Stomach smooth muscle (tissue), 2 donors: ENCODE measurements at regions not wholly inside any gene's neighbourhood (a gene's known extent, or its start where the extent isn't known, plus 50 kb on each side); places are given as distances from the start of the nearest gene placed in this dataset.

ENCODE experiments used
- H3K27ac ChIP-seq: one replicate; pipeline ENCODE4 v1.7.0; 2013; ENCODE audit warnings: mild to moderate bottlenecking, low read length, inconsistent platforms
- H3K27me3 ChIP-seq, 2 donors: one replicate each; pipeline ENCODE4 v1.7.0; 2013; ENCODE audit warnings: low read length in 2 of 2; ENCODE audit not compliant: insufficient read depth in 2 of 2, control insufficient read depth in 1 of 2
- H3K36me3 ChIP-seq, 2 donors: one replicate each; pipeline ENCODE4 v1.7.0; 2013; ENCODE audit warnings: low read length in 2 of 2; ENCODE audit not compliant: control insufficient read depth in 2 of 2, insufficient read depth in 2 of 2
- H3K4me1 ChIP-seq: one replicate; pipeline ENCODE4 v1.7.0; 2013; ENCODE audit warnings: low read length; ENCODE audit not compliant: control insufficient read depth, insufficient read depth
- H3K4me3 ChIP-seq, 2 donors: one replicate each; pipeline ENCODE4 v1.7.0; 2013; ENCODE audit warnings: low read length in 2 of 2
- H3K9ac ChIP-seq, 2 donors: one replicate each; pipeline ENCODE4 v1.7.0; 2013; ENCODE audit warnings: low read length in 2 of 2, mild to moderate bottlenecking in 1 of 2
- H3K9me3 ChIP-seq, 2 donors: one replicate each; pipeline ENCODE4 v1.7.0; 2013; ENCODE audit warnings: low read length in 2 of 2; ENCODE audit not compliant: control insufficient read depth in 2 of 2
- donor health status: healthy.
- donor health status: Pancreatic carcinoma.

DNA sequence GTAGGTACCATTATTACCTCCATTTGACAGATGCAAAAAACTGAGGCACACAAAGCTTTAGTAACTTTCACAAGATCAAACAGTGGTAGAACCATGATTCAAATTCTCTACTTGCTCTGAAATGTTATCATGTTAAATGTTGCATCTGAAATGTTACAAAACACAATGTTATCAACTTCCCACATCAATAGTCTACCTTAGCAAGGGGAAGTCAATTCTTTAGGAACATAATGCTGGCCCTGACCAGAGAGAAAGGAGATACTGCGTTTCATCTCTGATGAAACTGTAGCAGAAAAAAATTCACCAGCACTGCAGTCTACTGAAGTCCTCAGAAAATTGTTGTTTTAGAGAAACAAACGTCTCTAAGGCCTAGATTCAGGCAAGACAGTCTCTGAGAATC, 174.1 kb downstream of the SATB1 start:
- H3K27ac ChIP-seq, result no peak overlapping the region
- no peaks in the 10 kb centered on the region for H3K4me1 ChIP-seq
- no peaks in the 10 kb centered on the region for H3K9me3 ChIP-seq
- no peak overlapping the region for H3K4me3 ChIP-seq
- no peak overlapping the region for H3K9ac ChIP-seq
- H3K27me3 ChIP-seq, result no peaks in the 10 kb centered on the region
- H3K36me3 ChIP-seq, result no peaks in the 10 kb centered on the region

DNA sequence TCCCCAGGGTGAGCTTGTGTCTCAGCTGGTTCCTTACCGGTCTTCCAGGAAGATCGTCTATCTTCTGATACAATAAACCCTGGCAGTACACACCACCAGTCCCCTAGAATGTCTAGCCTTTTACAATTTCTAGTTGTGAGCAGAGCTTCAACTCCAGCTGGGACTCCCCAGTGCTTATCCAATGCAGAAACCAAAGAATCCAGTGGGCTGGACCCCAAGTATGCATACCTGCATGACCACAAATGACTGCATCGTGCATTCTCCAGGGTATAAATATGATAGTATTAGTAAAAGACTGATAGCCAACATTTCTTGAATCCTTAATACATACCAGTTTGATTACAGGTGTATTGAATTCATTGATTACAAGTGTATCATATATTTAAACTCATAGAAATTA, 176.0 kb downstream of the SATB1 start:
- Histone ChIP-seq H3K27ac (no peak overlapping the region), H3K4me1 (no peaks in the 10 kb centered on the region), H3K9ac (no peak overlapping the region), H3K4me3 (no peak overlapping the region), H3K36me3 (no peaks in the 10 kb centered on the region), H3K9me3 (no peaks in the 10 kb centered on the region), H3K27me3 (no peaks in the 10 kb centered on the region)

DNA sequence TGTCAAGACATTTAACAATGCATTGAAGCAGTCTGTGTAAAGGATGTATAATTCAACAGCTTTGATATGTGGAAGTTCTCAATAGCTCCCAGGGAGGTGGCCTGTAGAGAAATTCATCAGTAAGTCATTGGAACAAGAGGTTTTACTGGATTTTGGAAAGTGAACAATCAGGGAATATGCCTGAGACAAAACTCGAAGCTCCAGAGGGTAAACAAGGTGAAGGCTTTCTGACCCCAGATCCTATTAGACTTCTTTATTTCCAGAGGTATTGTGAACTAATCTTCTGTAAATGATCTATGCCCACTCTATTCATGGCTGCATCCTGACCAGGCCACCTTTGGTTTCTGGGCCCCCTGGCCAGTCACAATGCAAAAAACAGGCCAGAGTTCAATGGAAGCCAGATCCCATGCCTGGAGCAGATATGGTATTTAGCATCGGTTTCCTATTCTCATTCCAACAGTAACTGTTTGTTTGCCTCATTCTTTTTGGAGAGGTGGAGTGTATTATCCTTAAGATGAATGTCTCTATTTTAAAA, 177.3 kb downstream of the SATB1 start:
- H3K9ac ChIP-seq, result no peak overlapping the region
- H3K27ac ChIP-seq, result no peak overlapping the region
- no peaks in the 10 kb centered on the region for H3K36me3 ChIP-seq
- H3K27me3 ChIP-seq, result no peaks in the 10 kb centered on the region
- H3K9me3 ChIP-seq, result no peaks in the 10 kb centered on the region
- no peaks in the 10 kb centered on the region for H3K4me1 ChIP-seq
- H3K4me3 ChIP-seq, result no peak overlapping the region

DNA sequence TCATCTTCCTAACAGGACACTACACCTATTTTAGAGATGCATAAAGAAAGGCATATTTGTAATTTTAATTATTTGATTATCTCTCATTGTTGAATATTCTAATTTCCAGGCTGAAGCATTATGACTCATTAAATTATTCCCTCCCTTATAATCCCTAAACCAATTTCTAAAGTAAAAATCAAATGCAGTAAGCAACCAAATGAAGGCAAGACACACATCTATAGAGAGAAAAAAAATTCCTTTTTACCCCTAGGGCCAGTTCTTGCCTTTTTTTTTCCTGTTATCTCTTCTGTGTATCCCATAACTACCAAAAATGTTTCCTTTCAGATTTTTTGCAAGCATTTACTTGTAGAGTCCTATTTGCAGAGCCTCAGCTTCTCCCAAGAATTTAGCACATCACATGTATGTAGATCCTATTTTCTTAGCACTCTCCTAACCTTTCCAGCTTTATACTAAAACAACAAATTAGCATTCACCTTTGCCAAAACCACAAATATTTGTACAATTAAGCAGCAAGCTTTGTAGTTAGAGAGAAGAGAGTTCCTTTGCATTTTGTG, 177.9 kb downstream of the SATB1 start:
- Histone ChIP-seq H3K36me3 (no peaks in the 10 kb centered on the region), H3K9ac (no peak overlapping the region), H3K27me3 (no peaks in the 10 kb centered on the region), H3K9me3 (no peaks in the 10 kb centered on the region), H3K4me1 (no peaks in the 10 kb centered on the region), H3K27ac (no peak overlapping the region), H3K4me3 (no peak overlapping the region)

DNA sequence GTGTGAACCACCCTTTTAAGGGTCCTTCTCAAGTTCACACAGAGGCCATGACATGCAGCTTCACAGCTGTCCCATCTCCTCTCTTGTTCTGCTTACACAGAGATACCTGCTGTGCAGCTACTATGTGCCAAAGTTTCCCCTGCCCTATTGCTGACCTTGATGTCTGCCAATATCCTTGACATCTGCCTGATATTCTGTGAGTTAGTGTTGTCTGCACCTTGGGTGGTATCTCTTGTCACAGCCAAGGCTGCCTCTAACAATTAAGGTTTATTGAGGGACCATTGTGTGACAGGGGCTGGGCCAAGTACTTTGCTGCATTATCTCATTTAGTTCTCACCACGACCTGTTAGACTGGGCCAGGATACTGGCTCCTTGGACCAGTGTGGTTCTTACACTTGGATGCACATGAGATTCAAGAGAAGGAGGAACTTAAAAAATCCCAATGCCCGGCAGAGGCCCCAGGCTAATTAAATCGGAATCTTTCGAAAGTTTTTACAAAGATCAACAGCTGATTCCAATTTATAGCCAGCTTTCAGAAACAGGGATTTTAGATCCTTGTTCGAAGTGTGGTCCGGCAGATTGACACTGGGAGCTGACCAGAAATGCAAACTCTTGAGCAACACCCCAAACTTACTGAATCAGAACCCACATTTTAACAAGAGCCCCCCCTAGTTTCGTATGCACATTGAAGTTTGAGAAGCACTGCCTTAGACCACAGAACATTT, 178.6 kb downstream of the SATB1 start:
- Histone ChIP-seq H3K27ac (no peak overlapping the region), H3K9ac (no peak overlapping the region), H3K27me3 (no peaks in the 10 kb centered on the region), H3K4me3 (no peak overlapping the region), H3K4me1 (no peaks in the 10 kb centered on the region), H3K36me3 (no peaks in the 10 kb centered on the region), H3K9me3 (no peaks in the 10 kb centered on the region)

DNA sequence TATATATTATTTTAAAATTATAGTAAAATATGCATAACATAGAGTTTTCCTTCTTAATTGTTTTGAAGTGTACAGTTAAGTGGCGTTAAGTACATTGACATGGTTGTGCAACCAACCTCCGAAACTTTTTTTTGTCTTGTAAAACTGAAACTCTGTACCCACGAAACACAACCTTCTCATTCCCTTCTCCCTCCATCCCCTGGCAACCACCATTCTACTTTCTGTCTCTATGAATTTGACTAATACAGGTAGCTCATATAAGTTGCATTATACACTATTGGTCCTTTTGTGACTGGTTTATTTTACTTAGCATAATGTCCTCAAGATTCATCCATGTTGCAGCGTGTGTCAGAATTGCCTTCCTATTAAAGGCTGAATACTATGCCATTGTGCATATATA, 179.4 kb downstream of the SATB1 start:
- no peaks in the 10 kb centered on the region for H3K4me1 ChIP-seq
- no peaks in the 10 kb centered on the region for H3K9me3 ChIP-seq
- H3K9ac ChIP-seq, result no peak overlapping the region
- H3K27ac ChIP-seq, result no peak overlapping the region
- H3K27me3 ChIP-seq, result no peaks in the 10 kb centered on the region
- H3K36me3 ChIP-seq, result no peaks in the 10 kb centered on the region
- H3K4me3 ChIP-seq, result no peak overlapping the region

DNA sequence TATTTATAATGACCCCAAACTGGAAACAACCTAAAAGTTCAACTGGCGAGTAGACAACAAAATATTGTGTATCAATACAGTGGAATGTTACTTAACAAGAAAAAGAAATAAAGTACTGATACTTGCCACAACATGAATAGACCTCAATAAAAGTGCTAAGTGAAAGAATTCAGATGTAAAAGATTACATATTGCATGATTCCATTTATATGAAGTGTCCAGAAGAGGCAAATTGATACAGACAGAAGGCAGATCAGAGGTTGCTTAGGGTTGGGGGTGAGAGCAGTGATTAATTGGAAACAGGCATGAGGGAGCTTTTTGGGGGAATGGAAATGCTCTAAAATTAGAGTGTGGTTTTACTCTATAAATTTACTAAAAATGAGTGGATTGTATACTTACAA, 183.3 kb downstream of the SATB1 start:
- no peak overlapping the region for H3K9ac ChIP-seq
- H3K9me3 ChIP-seq, result no peaks in the 10 kb centered on the region
- no peaks in the 10 kb centered on the region for H3K4me1 ChIP-seq
- no peaks in the 10 kb centered on the region for H3K36me3 ChIP-seq
- H3K27ac ChIP-seq, result no peak overlapping the region
- H3K27me3 ChIP-seq, result no peaks in the 10 kb centered on the region
- H3K4me3 ChIP-seq, result no peak overlapping the region

DNA sequence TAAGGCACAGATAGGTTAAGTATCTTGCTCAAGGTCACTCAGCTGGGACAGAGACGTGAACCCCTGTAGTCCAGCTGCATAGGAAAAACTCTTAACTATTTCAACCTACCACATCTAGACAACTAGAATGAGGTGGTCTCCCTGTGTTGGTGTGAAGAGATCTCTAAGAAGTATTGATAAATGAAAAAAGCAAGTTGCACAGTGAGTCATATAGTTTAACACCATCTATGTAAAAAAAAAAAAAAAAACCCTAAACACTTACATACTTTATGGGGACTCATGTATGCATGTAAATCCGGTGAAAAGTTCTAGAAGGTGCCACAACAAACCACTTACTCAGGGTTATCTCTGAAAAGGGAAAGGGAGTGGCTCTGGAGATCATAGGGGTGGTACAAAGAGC, 185.5 kb downstream of the SATB1 start:
- Histone ChIP-seq H3K4me1 (no peaks in the 10 kb centered on the region), H3K36me3 (no peaks in the 10 kb centered on the region), H3K27me3 (no peaks in the 10 kb centered on the region), H3K27ac (no peak overlapping the region), H3K9me3 (no peaks in the 10 kb centered on the region), H3K4me3 (no peak overlapping the region), H3K9ac (no peak overlapping the region)

DNA sequence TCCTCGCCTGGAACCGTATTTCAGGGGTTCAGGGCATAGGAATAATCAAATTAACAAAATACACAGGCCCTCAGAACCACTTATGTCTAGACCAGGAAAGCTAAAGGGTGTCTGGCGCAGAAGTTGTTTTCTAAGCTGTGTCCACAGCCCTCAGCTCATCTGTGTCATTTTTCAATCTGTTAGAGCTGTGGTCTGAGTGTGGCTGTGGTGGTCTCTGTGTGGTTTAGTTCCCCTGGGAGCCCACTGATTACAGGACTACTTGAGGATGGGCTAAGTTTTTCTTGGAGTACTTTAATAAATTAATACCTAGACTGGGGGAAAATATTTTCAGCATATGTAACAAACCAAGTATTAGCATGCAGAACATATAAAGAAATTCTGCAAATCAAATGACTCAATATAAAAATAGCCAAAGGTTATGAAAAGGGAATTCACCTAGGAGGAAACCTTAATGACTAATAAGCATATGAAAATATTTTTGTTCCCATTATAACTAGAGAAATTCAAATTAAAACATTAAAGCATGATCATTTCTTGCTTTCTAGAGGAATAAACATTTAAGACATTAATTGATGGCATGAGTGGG, 186.3 kb downstream of the SATB1 start:
- Histone ChIP-seq H3K4me3 (no peak overlapping the region), H3K27ac (no peak overlapping the region), H3K36me3 (no peaks in the 10 kb centered on the region), H3K9ac (no peak overlapping the region), H3K4me1 (no peaks in the 10 kb centered on the region), H3K27me3 (no peaks in the 10 kb centered on the region), H3K9me3 (no peaks in the 10 kb centered on the region)

DNA sequence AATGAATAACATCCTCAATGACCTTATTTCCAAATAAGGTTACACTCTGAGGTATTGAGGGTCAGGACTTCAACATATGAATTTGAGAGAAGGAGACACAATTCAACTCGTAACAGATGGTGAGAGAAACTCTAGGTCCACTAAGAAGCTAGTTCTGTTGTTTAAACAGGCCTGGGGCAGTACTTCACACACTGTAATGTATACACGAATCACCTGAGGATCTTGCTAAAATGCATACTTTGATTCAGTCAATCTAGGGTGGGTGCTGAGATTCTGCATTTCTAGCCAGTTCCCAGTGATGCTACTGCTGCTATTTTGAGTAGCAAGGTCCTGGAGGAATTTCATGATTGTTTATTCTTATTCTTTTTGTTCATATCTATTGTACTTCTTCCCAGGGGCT, 186.8 kb downstream of the SATB1 start:
- no peak overlapping the region for H3K4me3 ChIP-seq
- H3K36me3 ChIP-seq, result no peaks in the 10 kb centered on the region
- H3K9me3 ChIP-seq, result no peaks in the 10 kb centered on the region
- H3K9ac ChIP-seq, result no peak overlapping the region
- no peaks in the 10 kb centered on the region for H3K27me3 ChIP-seq
- no peaks in the 10 kb centered on the region for H3K4me1 ChIP-seq
- H3K27ac ChIP-seq, result no peak overlapping the region
